K562 (cell line): ENCODE measurements at regions not wholly inside any gene's neighbourhood (a gene's known extent, or its start where the extent isn't known, plus 50 kb on each side); places are given as distances from the start of the nearest gene placed in this dataset.

Experiments used
- ATAC-seq: fragments of 200-7000 bp; cut with Tn5 transposase; 3 replicates; pipeline ENCODE4 v1.9.1; 2020; ENCODE audit warnings: moderate library complexity
- BruUV-seq: library from RNA; stranded (reverse); fragments of 400-500 nt; replicated peaks from 2 replicates; lab custom pipeline; 2021; lab: Mats Ljungman, UMichigan
- CTCF ChIA-PET: fragments of 300-600 bp; formaldehyde crosslinking; extraction: SDS; loops from one replicate; lab custom pipeline; 2021; ENCODE audit warnings: low intra/inter-chr PET ratio; lab: Yijun Ruan, JAX
- POLR2A ChIA-PET: fragments of 300-600, 350-650 bp; sonication (Branson Sonifier 250); formaldehyde crosslinking; extraction: SDS; loops from one replicate; lab custom pipeline; 2021; ENCODE audit warnings: antibody characterized with exemption, inconsistent platforms; lab: Yijun Ruan, JAX
- DNase-seq, 4 experiments: peaks; one replicate each; pipeline versions ENCODE4 v3.0.0 to v3.0.0-alpha.2; 2011 to 2018; ENCODE audit warnings: low spot score in 3 of 4, mixed read lengths in 3 of 4; ENCODE audit errors: extremely low read depth in 1 of 4
- FAIRE-seq: peaks from 2 replicates; lab custom pipeline; 2011; peaks lifted over from hg19 to GRCh38; lab: Jason Lieb, UNC
- H2AFZ ChIP-seq: 2 replicates; pipeline ENCODE4 v1.6.0; 2011; ENCODE audit warnings: low read depth, low read length, control low read depth, inconsistent platforms
- H3K27ac ChIP-seq: fragments of 200-600 bp; 3 replicates; pipeline ENCODE4 v1.8.0; 2011; ENCODE audit warnings: low read depth, mild to moderate bottlenecking, control low read depth, inconsistent platforms, low read length, moderate library complexity, mixed read lengths; ENCODE audit errors: extremely low read depth
- H3K27me3 ChIP-seq, 2 experiments: fragments of 300-600 bp in 1 of 2; 2 replicates in 1 of 2; 3 replicates in 1 of 2; pipeline versions ENCODE4 v1.6.0 to v1.8.0; 2011; ENCODE audit warnings: inconsistent platforms in 2 of 2, low read length in 2 of 2, mild to moderate bottlenecking in 1 of 2, mixed read lengths in 1 of 2, moderate library complexity in 1 of 2; ENCODE audit not compliant: control insufficient read depth in 2 of 2, insufficient read depth in 2 of 2
- H3K36me3 ChIP-seq: fragments of 300-600 bp; 3 replicates; pipeline ENCODE4 v1.8.0; 2011; ENCODE audit warnings: mild to moderate bottlenecking, low read length, inconsistent platforms; ENCODE audit not compliant: control insufficient read depth, insufficient read depth
- H3K4me1 ChIP-seq, 2 experiments: fragments of 200-600 bp in 1 of 2; replicated peaks in 1 of 2; 2 replicates in 1 of 2; 3 replicates in 1 of 2; pipeline versions ENCODE4 v1.5.1 to v1.8.0; 2011; ENCODE audit warnings: inconsistent platforms in 2 of 2, low read length in 2 of 2, mild to moderate bottlenecking in 1 of 2, mixed read lengths in 1 of 2, moderate library complexity in 1 of 2; ENCODE audit not compliant: control insufficient read depth in 2 of 2, insufficient read depth in 2 of 2
- H3K4me2 ChIP-seq: 2 replicates; pipeline ENCODE4 v1.6.1; 2011; ENCODE audit warnings: low read length, control low read depth, inconsistent platforms, mixed read lengths; ENCODE audit not compliant: insufficient read depth
- H3K4me3 ChIP-seq: fragments of 200-600 bp; sonication (generic), shearing (Covaris generic); 2 replicates; pipeline ENCODE4 v1.5.1; 2016; ENCODE audit warnings: control low read depth, inconsistent platforms
- H3K79me2 ChIP-seq: fragments of 200-600 bp; 3 replicates; pipeline ENCODE4 v1.8.0; 2011; ENCODE audit warnings: low read length, inconsistent platforms; ENCODE audit not compliant: control insufficient read depth, insufficient read depth
- H3K9ac ChIP-seq, 2 experiments: 2 replicates each; pipeline versions ENCODE4 v1.6.0 to v1.6.1; 2011; ENCODE audit warnings: low read depth in 2 of 2, low read length in 2 of 2, control low read depth in 1 of 2, inconsistent platforms in 1 of 2, mild to moderate bottlenecking in 1 of 2, mixed read lengths in 1 of 2; ENCODE audit not compliant: insufficient read depth in 1 of 2
- H3K9me1 ChIP-seq: one replicate; pipeline ENCODE4 v1.6.0; 2011; ENCODE audit warnings: inconsistent platforms, mild to moderate bottlenecking, low read length, moderate library complexity; ENCODE audit not compliant: control insufficient read depth, insufficient read depth
- H3K9me3 ChIP-seq: replicated peaks from 2 replicates; pipeline ENCODE4 v1.5.1; 2011; ENCODE audit warnings: low read depth, low read length, inconsistent platforms; ENCODE audit not compliant: control insufficient read depth, insufficient read depth
- H4K20me1 ChIP-seq: replicated peaks from 2 replicates; pipeline ENCODE4 v1.6.1; 2011; ENCODE audit warnings: low read length, inconsistent platforms, mixed read lengths; ENCODE audit not compliant: control insufficient read depth, insufficient read depth
- BRF1 ChIP-seq: IDR thresholded peaks from 3 replicates; pipeline ENCODE4 v1.6.1; 2011; ENCODE audit warnings: borderline replicate concordance, mild to moderate bottlenecking; ENCODE audit not compliant: insufficient read length; ENCODE audit errors: extremely low read depth
- DIDO1 ChIP-seq: fragments of 450-650 bp; IDR thresholded peaks from 2 replicates; pipeline ENCODE4 v1.6.1; 2016; ENCODE audit warnings: low read depth, missing biosample characterization, missing genetic modification characterization
- MTA2 ChIP-seq: fragments of 450-650 bp; IDR thresholded peaks from 2 replicates; pipeline ENCODE4 v1.6.1; 2016; ENCODE audit warnings: low read depth
- NFE2 ChIP-seq: IDR thresholded peaks from 2 replicates; pipeline ENCODE4 v1.6.1; 2014; ENCODE audit warnings: antibody characterized with exemption, low read depth
- ZFP30 ChIP-seq: fragments of 250-450 bp; sonication (Bioruptor Pico); IDR thresholded peaks from 2 replicates; pipeline ENCODE4 v1.8.0; 2022; ENCODE audit warnings: moderate library complexity, mild to moderate bottlenecking, inconsistent platforms, borderline replicate concordance
- WGBS: fragments of 100-300 bp; shearing (Covaris generic); methylation state at CpG from one replicate; pipeline ENCODE4 v1.1.6; 2016; ENCODE audit warnings: low coverage, mixed read lengths; ENCODE audit not compliant: insufficient coverage; ENCODE audit errors: missing lambda C conversion rate; 5-methylcytosine and 5-hydroxymethylcytosine counted together
- in situ Hi-C: fragments of 300-500 bp; cut with MboI; formaldehyde crosslinking; loops from 4 replicates; pipeline ENCODE4 v1.15.0; 2018; ENCODE audit warnings: inconsistent platforms, mixed read lengths
- intact Hi-C: fragments of 100-400 bp; cut with micrococcal nuclease; formaldehyde crosslinking; loops from 2 replicates; pipeline ENCODE4 v1.14.2; 2022
- TF ChIP-seq, protein P1 (sequence below): sonication (generic); formaldehyde crosslinking; IDR thresholded peaks from 2 replicates; pipeline ENCODE4 v1.9.0; 2022; ENCODE audit warnings: mild to moderate bottlenecking, missing genetic modification reagents
- TF ChIP-seq, protein P2 (sequence below): fragments of 250-450 bp; sonication (Bioruptor Pico); IDR thresholded peaks from 2 replicates; pipeline ENCODE4 v1.5.0; 2020; ENCODE audit warnings: mild to moderate bottlenecking

DNA sequence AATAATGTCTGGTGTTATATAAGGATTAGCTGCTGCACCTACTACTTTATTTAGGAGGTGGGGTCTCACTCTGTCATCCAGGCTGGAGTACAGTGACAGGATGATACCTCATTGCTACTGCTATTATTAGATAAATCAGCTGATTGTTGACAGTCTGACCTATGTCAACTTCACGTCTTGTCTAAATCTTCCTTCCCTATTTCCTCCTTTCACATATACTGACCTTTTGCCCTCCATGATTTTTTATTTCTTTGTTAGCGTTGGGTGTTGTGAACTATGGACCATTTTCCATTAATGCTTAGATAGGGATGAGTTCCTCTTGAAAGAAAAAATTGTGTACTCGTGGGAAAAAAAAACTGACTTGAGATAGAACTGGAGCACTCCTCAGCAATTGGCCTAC is 109.9 kb upstream of the BEND6 start:
- Histone ChIP-seq H3K36me3 (no peaks in the 10 kb centered on the region), H3K9me3 (no peaks in the 10 kb centered on the region), H4K20me1 (peaks cover 10% of the 10 kb centered on the region; the same call in 1 of the 2 replicates), H3K4me1 (peaks cover 0 to 13% of the 10 kb centered on the region in 2 experiments; a peak in 3 of 5 replicates), H3K9ac (no peak overlapping the region), H3K79me2 (no peaks in the 10 kb centered on the region), H2AFZ (no peak overlapping the region), H3K27me3 (peaks cover 6 to 16% of the 10 kb centered on the region in 2 experiments; a peak in 4 of 5 replicates), H3K27ac (no peak overlapping the region), H3K9me1 (no peaks in the 10 kb centered on the region), H3K4me3 (no peak overlapping the region), H3K4me2 (no peak overlapping the region)
- ATAC-seq = no peak
- BruUV-seq = no TSS peak
- in situ Hi-C loops = no loop called here
- no peak for FAIRE-seq
- DNase-seq = no peak
- POLR2A ChIA-PET = interaction anchor here (1.0 kb wide), 1 partner anchor 13 kb away, joined by 3 read pairs; no protein-coding TSS in a partner anchor
- TF ChIP-seq DIDO1 (tag) (no peak), ZFP30 (no peak), NFE2 (no peak), MTA2 (no peak), BRF1 (no peak)
- TF ChIP-seq, protein P1, sequence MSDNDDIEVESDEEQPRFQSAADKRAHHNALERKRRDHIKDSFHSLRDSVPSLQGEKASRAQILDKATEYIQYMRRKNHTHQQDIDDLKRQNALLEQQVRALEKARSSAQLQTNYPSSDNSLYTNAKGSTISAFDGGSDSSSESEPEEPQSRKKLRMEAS (CRISPR knock-in tag) = no peak
- TF ChIP-seq, protein P2, sequence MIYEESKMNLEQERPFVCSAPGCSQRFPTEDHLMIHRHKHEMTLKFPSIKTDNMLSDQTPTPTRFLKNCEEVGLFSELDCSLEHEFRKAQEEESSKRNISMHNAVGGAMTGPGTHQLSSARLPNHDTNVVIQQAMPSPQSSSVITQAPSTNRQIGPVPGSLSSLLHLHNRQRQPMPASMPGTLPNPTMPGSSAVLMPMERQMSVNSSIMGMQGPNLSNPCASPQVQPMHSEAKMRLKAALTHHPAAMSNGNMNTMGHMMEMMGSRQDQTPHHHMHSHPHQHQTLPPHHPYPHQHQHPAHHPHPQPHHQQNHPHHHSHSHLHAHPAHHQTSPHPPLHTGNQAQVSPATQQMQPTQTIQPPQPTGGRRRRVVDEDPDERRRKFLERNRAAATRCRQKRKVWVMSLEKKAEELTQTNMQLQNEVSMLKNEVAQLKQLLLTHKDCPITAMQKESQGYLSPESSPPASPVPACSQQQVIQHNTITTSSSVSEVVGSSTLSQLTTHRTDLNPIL = no peak
- CTCF ChIA-PET = no interaction called here
- intact Hi-C loops = loop anchor here (10.0 kb wide), 1 partner anchor 490 kb away; no protein-coding TSS in a partner anchor
- WGBS = 12% methylated on average over 3 of the region's 3 CpGs
